CD4-positive, alpha-beta T cell treated with Interferon gamma for 1 hour (primary cell): ENCODE measurements at regions not wholly inside any gene's neighbourhood (a gene's known extent, or its start where the extent isn't known, plus 50 kb on each side); places are given as distances from the start of the nearest gene placed in this dataset.

Experiments used
- DNase-seq: peaks from one replicate; pipeline ENCODE4 v3.0.0-alpha.2; 2020

GRCh38 chr4:14596028-14596427 lies 406.3 kb upstream of the CPEB2 start:
- DNase-seq, result no peak

GRCh38 chr4:14596437-14596836 lies 405.8 kb upstream of the CPEB2 start:
- no peak for DNase-seq

GRCh38 chr4:14596904-14597303 lies 405.4 kb upstream of the CPEB2 start:
- DNase-seq, result no peak

GRCh38 chr4:14602206-14602605 lies 400.1 kb upstream of the CPEB2 start:
- DNase-seq, result no peak

DNA sequence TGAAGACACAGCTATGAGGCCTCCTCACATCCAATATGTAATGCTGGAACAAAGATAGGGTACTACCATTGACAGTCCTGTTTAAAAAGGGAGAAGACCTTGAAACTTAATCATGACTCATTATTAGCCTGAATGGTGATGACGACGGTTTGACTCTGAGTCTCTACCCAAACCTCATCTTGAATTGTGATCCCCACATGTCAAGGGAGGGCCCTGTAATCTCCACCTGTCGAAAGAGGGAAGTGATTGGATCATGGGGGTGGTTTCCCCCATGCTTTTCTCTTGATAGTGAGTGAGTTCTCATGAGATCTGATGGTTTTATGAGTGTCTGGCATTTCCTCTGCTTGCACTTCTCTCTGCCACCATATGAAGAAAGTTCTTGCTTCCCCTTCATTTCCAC lies 395.3 kb upstream of the CPEB2 start:
- no peak for DNase-seq

GRCh38 chr4:14607578-14607977 lies 394.7 kb upstream of the CPEB2 start:
- no peak for DNase-seq

DNA sequence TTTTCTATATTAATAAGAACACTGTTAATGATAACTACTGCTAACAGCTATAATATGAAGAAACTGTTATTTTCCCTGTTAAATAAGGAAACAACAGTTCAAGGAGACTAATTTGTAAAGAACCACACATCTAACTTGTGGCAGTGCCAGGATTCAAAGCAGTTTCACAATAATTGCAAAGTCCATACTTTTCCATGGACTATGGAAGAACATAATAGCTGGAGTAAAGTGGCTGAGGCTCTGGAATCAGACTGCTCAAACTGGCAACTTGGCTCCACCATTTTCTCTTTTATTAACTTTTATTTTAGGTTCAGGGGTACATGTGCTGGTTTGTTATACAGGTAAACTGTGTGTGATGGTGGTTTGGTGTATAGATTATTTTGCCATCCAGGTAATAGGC lies 393.7 kb upstream of the CPEB2 start:
- no peak for DNase-seq

- DNase-seq, result no peak
These were observed 387.4 kb upstream of the CPEB2 start for GRCh38 chr4:14614840-14615239.

DNA sequence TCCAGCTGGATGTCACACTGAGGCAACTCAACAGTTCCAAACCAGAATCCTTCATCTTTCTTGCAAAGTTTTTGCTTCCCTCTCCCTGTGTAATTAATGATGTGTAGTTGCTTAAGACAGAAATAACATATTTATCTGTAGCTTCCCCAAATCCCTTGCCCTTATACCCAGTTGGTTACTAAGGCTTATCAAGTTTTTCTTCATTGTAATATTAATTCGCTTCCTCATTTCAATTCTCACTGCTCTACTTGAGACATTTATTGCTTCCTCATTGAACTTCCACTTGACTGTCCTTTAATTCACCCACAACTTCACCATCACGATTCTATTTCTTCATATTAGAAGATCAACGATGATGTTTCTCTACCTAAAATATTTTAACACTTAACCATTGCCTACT lies 386.6 kb upstream of the CPEB2 start:
- DNase-seq, result no peak

DNA sequence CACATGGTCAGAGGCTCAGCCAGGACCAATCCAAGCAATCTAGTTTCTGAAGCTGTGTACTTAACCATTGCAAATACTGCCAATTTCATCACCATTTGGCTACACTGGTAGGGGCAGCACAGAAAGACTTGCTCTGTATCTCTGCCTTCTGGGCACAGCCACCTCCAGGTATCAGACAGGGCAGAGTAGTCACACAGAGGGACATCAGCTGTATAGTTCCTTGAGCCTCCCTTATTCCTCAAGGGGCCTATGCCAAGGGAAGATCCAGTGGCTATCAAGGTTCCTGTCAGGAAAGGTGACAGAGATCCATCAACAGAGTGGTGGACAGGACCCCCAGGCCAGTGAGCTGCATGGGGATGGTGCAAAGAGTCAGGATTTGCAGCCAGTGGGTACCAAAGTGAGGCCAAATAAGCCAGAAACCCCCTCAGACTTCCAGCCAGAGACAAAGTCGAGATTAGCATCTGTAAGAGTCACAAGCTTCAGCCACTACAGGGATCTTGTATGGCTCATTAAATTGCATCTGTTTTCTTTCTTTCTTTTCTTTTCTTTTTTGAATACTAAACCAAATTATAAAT lies 381.6 kb upstream of the CPEB2 start:
- DNase-seq, result no peak

DNA sequence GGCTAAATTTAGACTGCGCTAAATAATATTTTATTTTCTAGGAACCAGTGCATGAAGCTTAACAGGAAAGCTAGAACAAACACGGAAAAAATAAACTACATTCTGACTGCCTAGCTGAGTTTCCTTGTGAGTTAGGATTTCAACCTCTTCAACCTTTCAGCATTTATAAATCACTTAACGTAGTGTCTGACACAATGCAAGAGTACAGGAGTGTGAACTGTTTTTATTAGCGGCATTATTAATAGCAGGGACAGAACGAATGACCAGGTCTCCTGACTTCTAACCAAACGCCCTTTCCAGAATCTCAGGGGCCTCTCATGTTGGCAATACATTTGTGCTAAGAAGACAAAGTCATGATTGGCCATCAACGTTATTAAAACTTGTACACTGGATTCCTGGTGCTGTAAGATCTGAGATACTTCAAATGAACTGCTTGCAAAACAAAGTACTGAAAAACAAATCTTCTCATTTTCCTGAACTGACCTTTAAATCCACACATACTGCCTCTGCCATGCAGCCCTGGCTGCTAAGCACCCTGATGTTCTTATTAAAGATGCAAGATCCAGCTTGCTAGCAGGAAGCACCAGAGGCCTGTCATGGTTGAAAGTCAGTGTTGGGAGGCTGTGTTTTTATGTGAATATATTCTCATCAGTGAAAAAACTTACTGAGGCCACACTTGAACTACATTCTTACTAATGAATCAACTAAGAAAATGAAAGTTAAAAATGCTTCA lies 380.4 kb upstream of the CPEB2 start:
- DNase-seq, result no peak

GRCh38 chr4:14627038-14627437 lies 375.2 kb upstream of the CPEB2 start:
- no peak for DNase-seq

DNA sequence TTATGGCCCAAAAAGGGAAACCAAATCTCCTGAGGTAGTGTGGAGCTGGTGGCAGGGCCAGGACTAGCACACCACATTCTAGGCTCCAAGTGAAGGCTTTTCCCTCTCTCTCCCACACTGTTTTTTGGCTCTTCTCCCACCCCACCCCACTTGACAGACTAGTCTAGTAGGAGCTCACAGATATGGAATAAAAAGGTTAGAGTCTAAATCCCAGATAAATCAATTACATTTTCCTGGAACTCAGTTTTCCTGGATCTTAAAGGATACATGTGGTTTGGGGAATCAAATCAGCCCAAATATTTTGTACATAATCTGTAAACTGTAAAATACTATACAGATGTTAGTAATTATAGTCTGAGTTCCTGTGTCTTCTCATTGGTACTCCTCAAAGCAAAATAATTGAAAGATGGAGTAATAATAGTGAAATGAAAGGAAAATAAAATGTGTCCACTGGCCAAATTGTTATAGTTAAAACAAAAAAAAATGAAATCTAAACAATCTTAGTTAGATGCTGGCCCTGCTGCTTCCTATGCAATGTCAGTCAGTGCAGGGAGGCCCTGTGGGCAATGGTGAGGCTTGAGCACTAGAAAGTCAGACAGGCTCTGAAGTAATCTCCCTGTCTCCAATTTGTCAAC lies 370.4 kb upstream of the CPEB2 start:
- no peak for DNase-seq

DNA sequence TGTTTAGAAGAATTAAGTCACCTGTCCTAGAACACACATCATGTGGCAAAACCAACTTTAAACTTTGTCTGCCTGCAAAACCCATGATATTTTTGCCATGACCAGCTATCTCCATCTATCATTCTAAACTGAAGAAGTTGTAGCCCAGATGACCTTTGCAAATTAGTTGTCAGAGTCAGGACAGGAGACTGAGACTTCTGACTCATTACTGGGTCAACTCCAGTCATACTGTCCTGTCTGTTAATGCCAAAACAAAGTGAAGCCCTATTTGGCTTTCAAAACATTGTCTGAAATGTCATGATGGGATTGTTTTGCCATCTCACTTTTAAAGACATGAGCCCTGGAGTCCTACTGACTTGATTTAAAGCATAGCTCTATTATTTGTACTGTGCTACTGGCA lies 365.7 kb upstream of the CPEB2 start:
- no peak for DNase-seq

GRCh38 chr4:14640476-14640875 lies 361.8 kb upstream of the CPEB2 start:
- DNase-seq, result no peak

DNA sequence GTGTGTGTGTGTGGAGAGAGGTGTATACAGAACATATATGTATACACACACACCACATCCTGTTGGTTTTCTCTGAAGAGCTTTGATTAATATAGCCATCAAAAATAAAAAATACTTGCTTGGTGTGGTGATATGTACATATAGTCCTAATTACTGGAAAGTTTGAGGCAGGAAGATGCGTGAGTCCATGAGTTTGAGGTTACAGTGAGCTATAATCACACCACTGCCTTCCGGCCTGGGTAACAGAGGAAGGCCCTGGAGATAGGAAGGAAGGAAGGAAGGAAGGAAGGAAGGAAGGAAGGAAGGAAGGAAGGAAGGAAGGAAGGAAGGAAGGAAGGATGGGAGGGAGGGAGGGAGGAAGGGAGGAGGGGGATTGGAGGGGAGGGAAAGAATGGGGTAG lies 360.4 kb upstream of the CPEB2 start:
- DNase-seq, result no peak

GRCh38 chr4:14644580-14645282 lies 357.6 kb upstream of the CPEB2 start:
- DNase-seq, result no peak

DNA sequence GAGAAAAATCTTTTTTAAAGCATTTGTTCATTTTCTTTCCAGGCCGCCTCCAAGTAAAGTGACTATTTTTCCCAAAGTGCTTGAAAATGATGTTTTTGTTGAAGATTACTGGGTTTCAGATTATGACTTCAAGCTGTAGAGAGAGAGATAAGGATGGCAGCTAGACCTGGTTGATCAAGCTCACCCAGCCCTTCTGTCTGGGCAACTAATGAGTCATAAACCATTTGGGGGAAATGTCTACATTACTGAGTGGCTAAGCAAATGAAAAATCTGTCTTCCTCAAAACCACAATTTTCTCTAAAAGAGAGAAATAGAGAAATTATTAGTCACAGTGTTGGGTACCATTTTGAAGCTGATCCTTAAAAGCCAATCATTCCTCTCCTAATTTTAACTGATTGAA lies 355.4 kb upstream of the CPEB2 start:
- DNase-seq, result no peak

DNA sequence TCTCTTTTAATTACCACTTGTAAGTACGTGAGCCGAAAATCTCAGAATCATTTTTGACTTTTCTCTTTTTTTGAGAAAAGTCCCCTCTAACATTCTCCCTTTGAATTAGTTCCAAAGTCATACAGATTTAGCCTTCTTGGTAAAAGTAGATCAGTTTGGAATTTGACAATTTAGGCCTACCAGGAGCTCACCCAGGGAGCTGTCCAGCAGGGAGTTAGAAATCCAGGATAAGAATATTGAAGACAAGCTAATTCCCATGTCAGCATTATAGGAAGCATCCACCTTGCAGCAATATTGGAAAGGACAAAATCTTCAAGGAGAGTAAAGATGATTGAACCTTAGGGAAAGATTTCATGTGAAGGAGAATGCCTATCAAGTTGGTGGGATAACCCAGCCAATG lies 352.2 kb upstream of the CPEB2 start:
- DNase-seq, result no peak

- DNase-seq, result no peak
These were observed 349.8 kb upstream of the CPEB2 start for GRCh38 chr4:14652522-14652921.

DNA sequence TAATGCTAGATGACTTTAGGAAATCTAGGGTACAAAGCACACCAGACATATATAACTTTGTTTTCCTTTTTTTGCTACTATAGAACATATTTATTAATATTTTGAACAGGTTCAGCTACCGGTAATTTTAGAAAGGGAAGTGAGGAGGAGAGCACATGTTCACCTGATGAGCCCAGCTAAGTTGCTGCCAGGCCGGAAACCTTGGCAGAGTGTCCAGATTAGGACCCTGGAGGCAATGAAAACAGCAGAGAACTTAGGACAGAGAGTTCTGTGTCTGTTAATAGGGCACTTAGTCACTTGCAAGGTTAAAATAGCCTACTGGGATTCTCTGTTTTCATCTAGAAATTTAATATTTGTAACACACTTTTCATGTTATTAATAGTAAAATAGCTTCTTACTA lies 348.9 kb upstream of the CPEB2 start:
- DNase-seq, result no peak

- DNase-seq, result no peak
These were observed 343.0 kb upstream of the CPEB2 start for GRCh38 chr4:14659286-14659685.

DNA sequence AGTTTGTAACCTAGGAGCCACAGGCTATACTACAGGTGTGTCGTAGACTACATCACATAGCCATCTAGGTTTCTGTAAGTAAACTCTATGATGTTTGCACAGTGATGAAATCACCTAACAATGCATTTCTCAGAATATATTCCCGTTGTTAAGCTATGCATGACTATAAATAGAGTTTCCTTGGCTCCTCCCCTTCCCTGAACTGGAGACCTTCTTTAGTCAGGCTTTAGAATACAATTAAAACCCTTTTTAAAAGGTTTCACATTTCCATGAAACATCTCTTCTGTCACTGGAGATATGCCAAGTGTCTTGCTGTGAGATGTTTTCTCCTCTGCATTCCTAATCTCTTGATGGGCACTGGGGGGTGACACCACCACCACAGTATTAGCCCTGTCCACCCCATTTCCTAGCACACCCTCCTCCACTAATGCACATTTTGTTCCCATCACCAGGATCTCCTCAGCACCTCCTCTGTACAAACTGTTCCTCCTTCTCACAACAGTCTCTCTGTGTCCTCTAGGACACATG lies 334.6 kb upstream of the CPEB2 start:
- DNase-seq, result no peak

DNA sequence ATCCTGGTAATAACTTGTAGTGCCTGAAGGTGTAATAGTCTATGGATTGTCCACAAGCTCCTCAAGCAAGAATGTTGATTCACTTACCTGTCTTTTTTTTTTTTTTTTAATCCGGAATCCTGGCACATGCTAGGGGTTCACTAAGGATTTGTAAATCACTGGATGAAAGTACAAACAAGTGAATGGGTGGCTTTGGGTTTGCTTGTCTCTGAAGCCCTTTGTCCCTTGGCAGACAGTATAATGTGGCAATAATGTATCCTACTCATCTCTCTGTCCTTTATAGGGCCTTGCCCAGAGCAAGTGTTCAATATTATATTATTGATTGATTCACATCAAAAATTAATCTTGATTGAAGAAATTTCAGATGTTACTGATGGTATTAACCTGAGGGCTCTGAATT lies 334.0 kb upstream of the CPEB2 start:
- DNase-seq, result no peak
